GM12874 (cell line): ENCODE measurements at regions not wholly inside any gene's neighbourhood (a gene's known extent, or its start where the extent isn't known, plus 50 kb on each side); places are given as distances from the start of the nearest gene placed in this dataset.

Experiments used
- TF ChIP-seq, protein P1 (sequence below): IDR thresholded peaks from 2 replicates; pipeline ENCODE4 v1.5.1; 2011; ENCODE audit warnings: low read depth, mild to moderate bottlenecking, control low read depth, low read length, moderate library complexity; ENCODE audit not compliant: insufficient read depth

DNA sequence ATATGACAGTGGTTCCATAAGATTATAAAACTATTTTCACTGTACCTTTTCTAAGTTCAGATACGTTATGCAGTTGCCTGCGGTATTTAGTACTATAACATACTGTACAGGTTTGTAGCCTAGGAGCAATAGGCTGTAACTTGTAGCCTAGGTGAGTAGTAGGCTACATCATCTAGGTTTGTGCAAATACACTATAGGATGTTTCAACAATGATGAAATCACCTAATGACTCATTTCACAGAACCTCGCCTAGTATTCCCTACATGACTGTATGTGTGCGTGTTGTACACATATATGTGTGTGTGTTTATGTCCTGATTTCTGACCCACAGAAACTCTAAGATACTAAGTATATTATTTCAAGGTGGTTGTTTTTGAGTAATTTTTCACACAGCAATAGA, 139.0 kb downstream of the HERPUD2 start:
- TF ChIP-seq, protein P1, sequence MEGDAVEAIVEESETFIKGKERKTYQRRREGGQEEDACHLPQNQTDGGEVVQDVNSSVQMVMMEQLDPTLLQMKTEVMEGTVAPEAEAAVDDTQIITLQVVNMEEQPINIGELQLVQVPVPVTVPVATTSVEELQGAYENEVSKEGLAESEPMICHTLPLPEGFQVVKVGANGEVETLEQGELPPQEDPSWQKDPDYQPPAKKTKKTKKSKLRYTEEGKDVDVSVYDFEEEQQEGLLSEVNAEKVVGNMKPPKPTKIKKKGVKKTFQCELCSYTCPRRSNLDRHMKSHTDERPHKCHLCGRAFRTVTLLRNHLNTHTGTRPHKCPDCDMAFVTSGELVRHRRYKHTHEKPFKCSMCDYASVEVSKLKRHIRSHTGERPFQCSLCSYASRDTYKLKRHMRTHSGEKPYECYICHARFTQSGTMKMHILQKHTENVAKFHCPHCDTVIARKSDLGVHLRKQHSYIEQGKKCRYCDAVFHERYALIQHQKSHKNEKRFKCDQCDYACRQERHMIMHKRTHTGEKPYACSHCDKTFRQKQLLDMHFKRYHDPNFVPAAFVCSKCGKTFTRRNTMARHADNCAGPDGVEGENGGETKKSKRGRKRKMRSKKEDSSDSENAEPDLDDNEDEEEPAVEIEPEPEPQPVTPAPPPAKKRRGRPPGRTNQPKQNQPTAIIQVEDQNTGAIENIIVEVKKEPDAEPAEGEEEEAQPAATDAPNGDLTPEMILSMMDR, result no peak

DNA sequence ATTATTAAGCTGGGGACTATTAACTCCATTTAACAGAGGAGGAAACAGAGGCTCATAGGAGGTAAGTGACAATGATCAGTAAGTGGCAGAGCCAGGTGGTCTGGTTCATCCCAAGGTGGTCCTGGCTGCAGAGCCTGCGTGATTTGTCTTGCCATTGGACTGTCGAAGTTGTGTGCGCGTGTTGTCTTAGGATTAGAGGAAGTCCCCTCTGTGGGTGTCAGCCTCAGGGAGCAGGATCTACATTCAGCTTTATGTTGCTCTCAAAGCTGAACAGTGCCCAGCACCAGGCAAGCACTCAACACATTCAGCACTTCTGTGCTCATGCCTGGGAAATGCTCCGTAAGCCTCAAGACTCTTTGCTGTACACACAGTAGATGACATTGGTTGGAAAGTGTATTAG, 139.5 kb downstream of the HERPUD2 start:
- TF ChIP-seq, protein P1, result no peak

DNA sequence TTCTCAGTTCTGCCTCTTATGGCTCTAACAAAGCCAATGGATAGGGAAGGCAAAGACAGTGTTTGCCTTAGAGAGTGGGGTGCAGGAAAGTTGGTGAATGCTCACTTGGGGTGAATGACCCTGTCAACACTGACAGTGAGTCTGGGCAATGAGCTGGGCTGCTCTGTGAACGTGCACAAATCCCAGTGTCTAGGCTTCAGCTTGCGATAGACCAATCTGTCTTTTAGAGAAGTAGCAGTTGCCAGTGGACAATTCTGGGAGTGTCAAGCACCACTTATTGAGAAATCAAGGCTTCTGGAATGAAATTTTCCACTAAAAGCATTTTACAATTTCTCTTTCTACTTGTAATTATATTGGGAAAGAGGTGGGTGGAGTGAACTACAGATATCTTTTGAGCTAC, 141.4 kb downstream of the HERPUD2 start:
- TF ChIP-seq, protein P1, result no peak

DNA sequence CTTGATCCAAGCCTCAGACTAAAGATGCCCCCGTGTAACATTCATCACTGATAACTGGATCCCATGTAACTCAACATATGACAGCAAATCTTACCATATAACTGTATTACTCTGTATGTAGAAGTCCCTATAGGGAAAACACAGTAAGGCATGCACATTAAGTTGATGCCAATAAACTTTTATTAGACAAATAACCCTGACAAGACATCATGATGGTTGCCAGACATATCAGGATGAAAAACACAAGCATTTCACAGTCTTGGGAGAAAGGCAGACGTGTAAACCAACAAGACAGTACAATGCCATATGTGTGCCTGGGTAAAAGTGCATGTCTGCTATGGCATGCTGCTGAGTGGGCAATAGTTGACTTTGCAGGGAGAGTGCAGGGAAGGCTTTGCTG, 142.2 kb downstream of the HERPUD2 start:
- TF ChIP-seq, protein P1, result no peak

DNA sequence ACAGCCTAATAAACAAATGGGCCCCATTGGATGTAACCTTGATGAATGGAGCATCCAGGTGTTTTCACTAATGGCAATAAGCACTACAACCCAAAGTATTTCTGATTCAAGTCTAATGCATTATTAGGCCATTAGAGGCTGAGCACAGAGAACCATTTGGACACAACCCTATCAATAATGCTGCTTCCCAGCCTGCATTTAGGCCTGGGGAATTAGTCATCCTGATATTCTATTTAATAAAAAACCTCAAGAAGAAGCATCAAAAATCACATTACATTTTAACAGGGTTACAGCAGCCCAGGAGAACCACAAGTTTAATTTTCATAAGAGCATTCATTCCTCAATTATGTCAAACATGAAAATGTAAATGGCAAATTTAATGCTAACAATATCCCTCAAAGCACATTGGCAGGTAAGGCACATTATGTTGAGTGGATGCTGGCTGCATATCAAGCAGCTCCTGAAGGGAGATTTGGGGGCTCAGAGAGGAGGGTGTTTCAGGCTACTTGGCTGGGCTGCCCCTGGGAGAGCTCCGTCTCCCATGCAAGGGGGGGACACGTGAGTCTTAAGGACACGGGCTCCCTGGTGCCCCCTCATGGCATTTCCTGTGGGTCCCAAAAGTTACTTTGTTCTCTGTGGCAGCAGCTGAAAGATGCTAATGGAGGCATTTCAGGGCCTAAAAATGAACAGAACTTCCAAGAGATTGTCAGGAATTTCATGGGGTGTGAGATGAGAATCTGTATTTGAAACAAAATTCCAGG, 143.4 kb downstream of the HERPUD2 start:
- TF ChIP-seq, protein P1, result no peak

DNA sequence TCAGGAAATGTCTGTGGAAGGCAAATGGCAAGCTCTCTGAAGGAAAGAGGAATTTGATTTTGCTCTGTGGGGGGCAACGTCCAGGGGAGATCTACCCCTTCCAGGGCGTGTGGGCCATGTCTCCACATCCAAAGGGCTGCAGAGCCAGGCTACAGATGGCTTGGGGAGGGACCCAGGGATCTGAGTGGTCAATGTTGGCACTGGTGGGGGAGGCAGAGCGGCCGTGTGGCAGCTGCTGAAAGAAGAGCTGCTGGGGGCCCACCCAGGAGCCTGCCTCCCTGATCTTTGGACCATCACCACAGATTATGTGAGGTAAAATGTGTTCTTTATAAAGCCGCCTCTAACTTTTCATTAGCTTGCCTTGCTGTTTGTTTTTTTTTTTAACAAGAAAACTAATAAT, 144.1 kb downstream of the HERPUD2 start:
- TF ChIP-seq, protein P1, result no peak

DNA sequence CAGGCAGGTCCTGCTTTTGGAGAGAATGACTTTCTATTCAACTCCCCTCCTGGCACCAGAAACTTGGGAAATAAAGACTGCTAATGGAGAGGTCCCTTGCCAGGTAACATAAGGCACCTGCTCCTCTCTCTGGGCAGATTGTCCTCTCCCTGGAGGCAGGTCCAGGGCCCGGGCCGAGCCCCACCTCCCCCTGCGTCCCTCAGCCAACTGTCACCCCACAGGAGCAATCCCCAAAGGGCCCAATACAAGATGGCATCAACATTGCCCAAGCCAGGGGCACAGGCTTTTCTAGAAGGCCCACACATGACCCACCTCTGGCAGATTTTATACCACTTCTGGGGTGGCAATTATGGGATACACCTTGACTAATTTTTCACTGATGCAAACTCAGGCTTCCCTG, 145.2 kb downstream of the HERPUD2 start:
- TF ChIP-seq, protein P1, result no peak
